ENCODE measurements at regions not wholly inside any gene's neighbourhood (a gene's known extent, or its start where the extent isn't known, plus 50 kb on each side); places are given as distances from the start of the nearest gene placed in this dataset.

DNA sequence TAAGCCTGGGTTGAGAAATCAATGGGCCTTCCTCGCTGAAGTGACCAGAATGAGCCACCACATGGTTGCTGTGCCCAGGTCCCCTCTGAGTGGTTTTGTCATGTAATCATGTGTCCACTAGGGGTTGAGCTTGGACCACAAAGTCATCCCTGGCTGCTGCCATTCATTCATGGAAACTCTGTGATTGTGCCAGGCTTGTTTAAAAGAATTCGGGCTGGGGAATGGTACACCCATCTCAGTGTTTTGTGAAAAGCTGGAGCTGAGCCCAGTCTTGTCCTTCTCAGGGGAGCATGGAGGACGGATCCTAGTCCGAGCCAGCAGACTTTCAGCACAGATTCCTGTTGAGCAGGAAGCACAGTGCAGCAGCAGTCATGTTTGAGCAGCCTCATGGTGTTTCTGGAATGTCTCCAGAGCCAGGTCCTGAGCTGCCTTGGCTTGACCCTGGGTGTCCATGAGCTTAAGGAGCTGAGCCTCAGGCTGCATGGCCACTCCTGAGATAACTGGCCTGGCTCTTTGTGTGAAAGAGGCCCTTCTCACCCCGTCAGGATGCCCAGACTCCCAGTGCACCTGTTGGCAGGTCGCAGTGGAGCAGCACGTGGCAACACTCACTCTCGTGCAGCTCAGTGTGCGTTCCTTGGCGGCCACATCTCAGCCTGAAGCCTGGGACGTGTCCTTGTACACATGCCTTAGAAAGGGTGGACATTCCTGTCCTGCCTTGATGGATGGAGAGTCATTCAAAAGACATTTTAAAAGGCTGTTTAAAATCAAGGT is 260.3 kb upstream of the TPM1 start:
- TF ChIP-seq KAT7 (CRISPR knock-in tag; IDR thresholded peaks at IDR 0.05; ENCODE audit: borderline replicate concordance): no peak
- no peak for TF ChIP-seq SP1 (CRISPR knock-in tag; conservative IDR thresholded peaks at IDR 0.05)
- TF ChIP-seq, protein P1, sequence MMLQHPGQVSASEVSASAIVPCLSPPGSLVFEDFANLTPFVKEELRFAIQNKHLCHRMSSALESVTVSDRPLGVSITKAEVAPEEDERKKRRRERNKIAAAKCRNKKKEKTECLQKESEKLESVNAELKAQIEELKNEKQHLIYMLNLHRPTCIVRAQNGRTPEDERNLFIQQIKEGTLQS (CRISPR knock-in tag; conservative IDR thresholded peaks at IDR 0.05): no peak
- TF ChIP-seq NR2C2 (CRISPR knock-in tag; IDR thresholded peaks at IDR 0.05): no peak
- TF ChIP-seq, protein P2, sequence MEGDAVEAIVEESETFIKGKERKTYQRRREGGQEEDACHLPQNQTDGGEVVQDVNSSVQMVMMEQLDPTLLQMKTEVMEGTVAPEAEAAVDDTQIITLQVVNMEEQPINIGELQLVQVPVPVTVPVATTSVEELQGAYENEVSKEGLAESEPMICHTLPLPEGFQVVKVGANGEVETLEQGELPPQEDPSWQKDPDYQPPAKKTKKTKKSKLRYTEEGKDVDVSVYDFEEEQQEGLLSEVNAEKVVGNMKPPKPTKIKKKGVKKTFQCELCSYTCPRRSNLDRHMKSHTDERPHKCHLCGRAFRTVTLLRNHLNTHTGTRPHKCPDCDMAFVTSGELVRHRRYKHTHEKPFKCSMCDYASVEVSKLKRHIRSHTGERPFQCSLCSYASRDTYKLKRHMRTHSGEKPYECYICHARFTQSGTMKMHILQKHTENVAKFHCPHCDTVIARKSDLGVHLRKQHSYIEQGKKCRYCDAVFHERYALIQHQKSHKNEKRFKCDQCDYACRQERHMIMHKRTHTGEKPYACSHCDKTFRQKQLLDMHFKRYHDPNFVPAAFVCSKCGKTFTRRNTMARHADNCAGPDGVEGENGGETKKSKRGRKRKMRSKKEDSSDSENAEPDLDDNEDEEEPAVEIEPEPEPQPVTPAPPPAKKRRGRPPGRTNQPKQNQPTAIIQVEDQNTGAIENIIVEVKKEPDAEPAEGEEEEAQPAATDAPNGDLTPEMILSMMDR (IDR thresholded peaks at IDR 0.05): no peak
- TF ChIP-seq ETV6 (CRISPR knock-in tag; IDR thresholded peaks at IDR 0.05): no peak
- TF ChIP-seq, protein P3, sequence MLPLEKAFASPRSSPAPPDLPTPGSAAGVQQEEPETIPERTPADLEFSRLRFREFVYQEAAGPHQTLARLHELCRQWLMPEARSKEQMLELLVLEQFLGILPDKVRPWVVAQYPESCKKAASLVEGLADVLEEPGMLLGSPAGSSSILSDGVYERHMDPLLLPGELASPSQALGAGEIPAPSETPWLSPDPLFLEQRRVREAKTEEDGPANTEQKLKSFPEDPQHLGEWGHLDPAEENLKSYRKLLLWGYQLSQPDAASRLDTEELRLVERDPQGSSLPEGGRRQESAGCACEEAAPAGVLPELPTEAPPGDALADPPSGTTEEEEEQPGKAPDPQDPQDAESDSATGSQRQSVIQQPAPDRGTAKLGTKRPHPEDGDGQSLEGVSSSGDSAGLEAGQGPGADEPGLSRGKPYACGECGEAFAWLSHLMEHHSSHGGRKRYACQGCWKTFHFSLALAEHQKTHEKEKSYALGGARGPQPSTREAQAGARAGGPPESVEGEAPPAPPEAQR (CRISPR knock-in tag; IDR thresholded peaks at IDR 0.05): no peak
- no peak for TF ChIP-seq NFE2L1 (CRISPR knock-in tag; IDR thresholded peaks at IDR 0.05)
- no peak for TF ChIP-seq JUN (CRISPR knock-in tag; IDR thresholded peaks at IDR 0.05)
- no peak for TF ChIP-seq TEAD4 (CRISPR knock-in tag; IDR thresholded peaks at IDR 0.05)
- TF ChIP-seq, protein P4, sequence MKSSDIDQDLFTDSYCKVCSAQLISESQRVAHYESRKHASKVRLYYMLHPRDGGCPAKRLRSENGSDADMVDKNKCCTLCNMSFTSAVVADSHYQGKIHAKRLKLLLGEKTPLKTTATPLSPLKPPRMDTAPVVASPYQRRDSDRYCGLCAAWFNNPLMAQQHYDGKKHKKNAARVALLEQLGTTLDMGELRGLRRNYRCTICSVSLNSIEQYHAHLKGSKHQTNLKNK (CRISPR knock-in tag; IDR thresholded peaks at IDR 0.05): no peak
- TF ChIP-seq, protein P5, sequence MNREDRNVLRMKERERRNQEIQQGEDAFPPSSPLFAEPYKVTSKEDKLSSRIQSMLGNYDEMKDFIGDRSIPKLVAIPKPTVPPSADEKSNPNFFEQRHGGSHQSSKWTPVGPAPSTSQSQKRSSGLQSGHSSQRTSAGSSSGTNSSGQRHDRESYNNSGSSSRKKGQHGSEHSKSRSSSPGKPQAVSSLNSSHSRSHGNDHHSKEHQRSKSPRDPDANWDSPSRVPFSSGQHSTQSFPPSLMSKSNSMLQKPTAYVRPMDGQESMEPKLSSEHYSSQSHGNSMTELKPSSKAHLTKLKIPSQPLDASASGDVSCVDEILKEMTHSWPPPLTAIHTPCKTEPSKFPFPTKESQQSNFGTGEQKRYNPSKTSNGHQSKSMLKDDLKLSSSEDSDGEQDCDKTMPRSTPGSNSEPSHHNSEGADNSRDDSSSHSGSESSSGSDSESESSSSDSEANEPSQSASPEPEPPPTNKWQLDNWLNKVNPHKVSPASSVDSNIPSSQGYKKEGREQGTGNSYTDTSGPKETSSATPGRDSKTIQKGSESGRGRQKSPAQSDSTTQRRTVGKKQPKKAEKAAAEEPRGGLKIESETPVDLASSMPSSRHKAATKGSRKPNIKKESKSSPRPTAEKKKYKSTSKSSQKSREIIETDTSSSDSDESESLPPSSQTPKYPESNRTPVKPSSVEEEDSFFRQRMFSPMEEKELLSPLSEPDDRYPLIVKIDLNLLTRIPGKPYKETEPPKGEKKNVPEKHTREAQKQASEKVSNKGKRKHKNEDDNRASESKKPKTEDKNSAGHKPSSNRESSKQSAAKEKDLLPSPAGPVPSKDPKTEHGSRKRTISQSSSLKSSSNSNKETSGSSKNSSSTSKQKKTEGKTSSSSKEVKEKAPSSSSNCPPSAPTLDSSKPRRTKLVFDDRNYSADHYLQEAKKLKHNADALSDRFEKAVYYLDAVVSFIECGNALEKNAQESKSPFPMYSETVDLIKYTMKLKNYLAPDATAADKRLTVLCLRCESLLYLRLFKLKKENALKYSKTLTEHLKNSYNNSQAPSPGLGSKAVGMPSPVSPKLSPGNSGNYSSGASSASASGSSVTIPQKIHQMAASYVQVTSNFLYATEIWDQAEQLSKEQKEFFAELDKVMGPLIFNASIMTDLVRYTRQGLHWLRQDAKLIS (CRISPR knock-in tag; IDR thresholded peaks at IDR 0.05; ENCODE audit: borderline replicate concordance): no peak
- TF ChIP-seq NR1H2 (CRISPR knock-in tag; IDR thresholded peaks at IDR 0.05): no peak
